MM.1S (cell line): ENCODE measurements at regions not wholly inside any gene's neighbourhood (a gene's known extent, or its start where the extent isn't known, plus 50 kb on each side); places are given as distances from the start of the nearest gene placed in this dataset.

ENCODE experiments used
- CTCF ChIP-seq: fragments of 300-600 bp; sonication (generic); IDR thresholded peaks from 2 replicates; pipeline ENCODE4 v1.5.1; 2016; ENCODE audit warnings: antibody characterized with exemption, low read length, mixed read lengths
- EZH2 ChIP-seq: fragments of 300-600 bp; sonication (generic); optimal IDR thresholded peaks from 2 replicates; pipeline ENCODE3; 2017; ENCODE audit warnings: low read depth, mild to moderate bottlenecking, antibody characterized with exemption, low read length, mixed read lengths

GRCh38 chr4:128465523-128465922, 177.9 kb upstream of the PGRMC2 start:
- no peak for TF ChIP-seq CTCF
- no peak for TF ChIP-seq EZH2
